Retinal pigment epithelial cell (primary cell): ENCODE measurements at regions not wholly inside any gene's neighbourhood (a gene's known extent, or its start where the extent isn't known, plus 50 kb on each side); places are given as distances from the start of the nearest gene placed in this dataset.

ENCODE experiments used
- DNase-seq: peaks from one replicate; pipeline ENCODE4 v3.0.0-alpha.2; 2010; ENCODE audit warnings: low read depth
- H3K4me3 ChIP-seq: 2 replicates; pipeline ENCODE4 v1.5.1; 2011; ENCODE audit warnings: mild to moderate bottlenecking, low read length, control low read depth, moderate library complexity
- TF ChIP-seq, protein P1 (sequence below): conservative IDR thresholded peaks from 2 replicates; pipeline ENCODE4 v1.5.1; 2011; ENCODE audit warnings: low read depth, low read length, control low read depth, inconsistent platforms

DNA sequence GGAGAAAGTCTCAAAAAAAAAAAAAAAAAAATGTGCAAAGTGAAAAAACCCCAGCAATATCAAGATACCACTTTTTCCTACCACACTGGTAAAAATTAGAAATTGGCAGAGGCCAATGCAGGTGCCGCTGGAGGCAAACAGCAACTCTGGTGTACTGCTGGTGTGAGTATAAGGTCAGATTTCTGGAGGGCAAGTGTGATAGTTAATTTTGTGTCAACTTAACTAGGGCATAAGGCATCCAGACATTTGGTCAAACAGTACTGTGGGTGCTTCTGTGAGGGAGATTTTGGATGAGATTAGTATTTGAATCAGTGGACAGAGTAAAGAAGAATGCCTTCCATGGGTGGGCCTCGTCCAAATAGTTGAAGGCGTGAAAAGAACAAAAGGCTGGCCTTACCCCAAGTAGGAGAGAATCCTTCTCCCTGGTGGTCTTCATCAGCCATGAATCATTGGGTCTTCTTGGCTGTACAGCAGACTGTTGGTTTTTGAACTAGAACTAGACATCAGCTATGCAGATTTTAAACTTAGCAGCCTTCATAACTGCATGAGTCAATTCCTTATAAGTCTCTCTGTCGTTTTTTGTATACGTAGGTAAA lies 52.8 kb upstream of the FHL2 start:
- TF ChIP-seq, protein P1, sequence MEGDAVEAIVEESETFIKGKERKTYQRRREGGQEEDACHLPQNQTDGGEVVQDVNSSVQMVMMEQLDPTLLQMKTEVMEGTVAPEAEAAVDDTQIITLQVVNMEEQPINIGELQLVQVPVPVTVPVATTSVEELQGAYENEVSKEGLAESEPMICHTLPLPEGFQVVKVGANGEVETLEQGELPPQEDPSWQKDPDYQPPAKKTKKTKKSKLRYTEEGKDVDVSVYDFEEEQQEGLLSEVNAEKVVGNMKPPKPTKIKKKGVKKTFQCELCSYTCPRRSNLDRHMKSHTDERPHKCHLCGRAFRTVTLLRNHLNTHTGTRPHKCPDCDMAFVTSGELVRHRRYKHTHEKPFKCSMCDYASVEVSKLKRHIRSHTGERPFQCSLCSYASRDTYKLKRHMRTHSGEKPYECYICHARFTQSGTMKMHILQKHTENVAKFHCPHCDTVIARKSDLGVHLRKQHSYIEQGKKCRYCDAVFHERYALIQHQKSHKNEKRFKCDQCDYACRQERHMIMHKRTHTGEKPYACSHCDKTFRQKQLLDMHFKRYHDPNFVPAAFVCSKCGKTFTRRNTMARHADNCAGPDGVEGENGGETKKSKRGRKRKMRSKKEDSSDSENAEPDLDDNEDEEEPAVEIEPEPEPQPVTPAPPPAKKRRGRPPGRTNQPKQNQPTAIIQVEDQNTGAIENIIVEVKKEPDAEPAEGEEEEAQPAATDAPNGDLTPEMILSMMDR, result no peak
- no peak overlapping the region for H3K4me3 ChIP-seq
- no peak for DNase-seq

- no peak for DNase-seq
- no peak overlapping the region for H3K4me3 ChIP-seq
- TF ChIP-seq, protein P1, result no peak
Measured at GRCh38 chr2:105450471-105450870, 51.6 kb upstream of the FHL2 start.

DNA sequence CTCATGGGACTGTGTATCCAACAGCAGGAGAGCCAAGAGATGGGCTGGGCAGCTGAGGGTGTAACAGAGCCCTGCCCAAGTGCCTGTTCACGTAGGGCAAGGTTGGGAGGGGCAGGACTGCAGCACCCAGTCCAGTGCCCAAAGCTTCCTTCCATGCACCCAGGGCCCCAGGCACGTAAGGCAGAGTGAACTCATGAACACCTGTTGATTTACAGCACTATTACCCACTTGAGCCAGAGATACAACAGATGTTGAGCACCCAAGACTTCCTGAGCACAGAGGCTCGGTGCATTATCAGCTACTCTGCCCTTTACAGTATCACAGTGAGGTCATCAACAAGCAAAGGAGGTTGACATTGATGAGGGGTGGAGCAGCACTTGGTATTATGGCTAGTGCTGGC lies 50.2 kb upstream of the FHL2 start:
- H3K4me3 ChIP-seq, result no peak overlapping the region
- no peak for DNase-seq
- TF ChIP-seq, protein P1, result no peak
